H1 (cell line): ENCODE measurements at regions not wholly inside any gene's neighbourhood (a gene's known extent, or its start where the extent isn't known, plus 50 kb on each side); places are given as distances from the start of the nearest gene placed in this dataset.

Experiments used
- CTCF ChIA-PET: fragments of 300-600 bp; sonication (Branson Sonifier 250); formaldehyde crosslinking; loops from one replicate; lab custom pipeline; 2021; ENCODE audit not compliant: partially characterized antibody; lab: Charles Lee
- POLR2A ChIA-PET: fragments of 300-600 bp; sonication (Branson Sonifier 250); formaldehyde crosslinking; loops from one replicate; lab custom pipeline; 2021; ENCODE audit warnings: inconsistent platforms; ENCODE audit not compliant: partially characterized antibody; lab: Charles Lee
- DNase-seq, 2 experiments: peaks; one replicate each; pipeline versions ENCODE4 v3.0.0 to v3.0.0-alpha.2; 2010 to 2022; ENCODE audit warnings: low spot score in 2 of 2, low read depth in 1 of 2, mixed read lengths in 1 of 2
- FAIRE-seq: peaks from 2 replicates; lab custom pipeline; 2011; peaks lifted over from hg19 to GRCh38; lab: Jason Lieb, UNC
- H2AFZ ChIP-seq: 2 replicates; pipeline ENCODE4 v1.8.1; 2012; ENCODE audit warnings: low read length, inconsistent platforms
- H2AK5ac ChIP-seq: 2 replicates; pipeline ENCODE4 v1.6.1; 2013; ENCODE audit warnings: low read depth, low read length
- H2BK120ac ChIP-seq: replicated peaks from 2 replicates; pipeline ENCODE3; 2013; ENCODE audit warnings: low read depth, low read length, inconsistent platforms
- H2BK12ac ChIP-seq: 2 replicates; pipeline ENCODE4 v1.6.1; 2013; ENCODE audit warnings: low read depth, low read length
- H2BK15ac ChIP-seq: 2 replicates; pipeline ENCODE4 v1.6.1; 2013; ENCODE audit warnings: low read length
- H2BK20ac ChIP-seq: 2 replicates; pipeline ENCODE4 v1.6.1; 2013; ENCODE audit warnings: low read length
- H2BK5ac ChIP-seq: 2 replicates; pipeline ENCODE4 v1.6.1; 2013; ENCODE audit warnings: low read depth, low read length
- H3K14ac ChIP-seq: 2 replicates; pipeline ENCODE4 v1.6.1; 2013; ENCODE audit warnings: inconsistent platforms; ENCODE audit not compliant: insufficient read length
- H3K18ac ChIP-seq: 2 replicates; pipeline ENCODE4 v1.6.1; 2013; ENCODE audit warnings: low read length; ENCODE audit errors: extremely low read depth
- H3K23ac ChIP-seq: 2 replicates; pipeline ENCODE4 v1.6.1; 2013; ENCODE audit warnings: inconsistent platforms; ENCODE audit not compliant: insufficient read length
- H3K23me2 ChIP-seq: 2 replicates; pipeline ENCODE4 v1.6.1; 2013; ENCODE audit warnings: low read depth, low read length
- H3K27ac ChIP-seq: 2 replicates; pipeline ENCODE4 v1.6.1; 2011; ENCODE audit warnings: low read depth, low read length, inconsistent platforms
- H3K27me3 ChIP-seq, 4 experiments: replicated peaks in 1 of 4; 1 replicate in 1 of 4; 2 replicates in 3 of 4; pipeline versions ENCODE4 v1.6.1 to v1.8.1; 2011 to 2013; ENCODE audit warnings: low read length in 3 of 4, mild to moderate bottlenecking in 3 of 4, inconsistent platforms in 2 of 4, mixed read lengths in 2 of 4, moderate library complexity in 1 of 4; ENCODE audit not compliant: control insufficient read depth in 3 of 4, insufficient read depth in 3 of 4; ENCODE audit errors: extremely low read depth in 1 of 4
- H3K36me3 ChIP-seq, 4 experiments: 2 replicates each; pipeline versions ENCODE4 v1.6.1 to v1.8.1; 2011 to 2013; ENCODE audit warnings: mild to moderate bottlenecking in 4 of 4, low read length in 3 of 4, moderate library complexity in 2 of 4, control low read depth in 1 of 4, inconsistent platforms in 1 of 4; ENCODE audit not compliant: insufficient read depth in 4 of 4, control insufficient read depth in 2 of 4
- H3K4ac ChIP-seq: replicated peaks from 2 replicates; pipeline ENCODE3; 2013; ENCODE audit warnings: low read length, low read depth, mixed read lengths, inconsistent platforms; ENCODE audit not compliant: insufficient read length
- H3K4me1 ChIP-seq, 4 experiments: replicated peaks in 1 of 4; 1 replicate in 1 of 4; 2 replicates in 3 of 4; pipeline versions ENCODE4 v1.6.1 to v1.8.1; 2011 to 2013; ENCODE audit warnings: low read length in 3 of 4, inconsistent platforms in 2 of 4, mixed read lengths in 1 of 4; ENCODE audit not compliant: insufficient read depth in 4 of 4, control insufficient read depth in 3 of 4
- H3K4me2 ChIP-seq, 2 experiments: 2 replicates each; pipeline versions ENCODE4 v1.6.1 to v1.8.1; 2011 to 2013; ENCODE audit warnings: low read depth in 2 of 2, low read length in 2 of 2, control low read depth in 1 of 2, inconsistent platforms in 1 of 2, mild to moderate bottlenecking in 1 of 2; ENCODE audit not compliant: insufficient read depth in 1 of 2
- H3K4me3 ChIP-seq, 4 experiments: fragments of 200-600, 300-600 bp in 1 of 4; sonication (generic), shearing (Covaris generic), sonication (Bioruptor Twin) in 1 of 4; 2 replicates each; pipeline versions ENCODE4 v1.5.1 to v1.8.1; 2011 to 2016; ENCODE audit warnings: low read length in 4 of 4, low read depth in 3 of 4, control low read depth in 2 of 4, inconsistent platforms in 2 of 4, mild to moderate bottlenecking in 2 of 4, mixed read lengths in 1 of 4, moderate library complexity in 1 of 4; ENCODE audit not compliant: insufficient read depth in 2 of 4; ENCODE audit errors: extremely low read depth in 1 of 4
- H3K56ac ChIP-seq: replicated peaks from 2 replicates; pipeline ENCODE3; 2013; ENCODE audit warnings: low read depth, mild to moderate bottlenecking, mixed read lengths, low read length, inconsistent platforms; ENCODE audit not compliant: insufficient read length
- H3K79me1 ChIP-seq: 2 replicates; pipeline ENCODE4 v1.6.1; 2013; ENCODE audit warnings: low read depth, low read length, control low read depth
- H3K79me2 ChIP-seq, 2 experiments: 2 replicates each; pipeline versions ENCODE4 v1.6.1 to v1.8.1; 2012 to 2013; ENCODE audit warnings: low read length in 2 of 2, mild to moderate bottlenecking in 2 of 2, inconsistent platforms in 1 of 2; ENCODE audit not compliant: insufficient read depth in 2 of 2, control insufficient read depth in 1 of 2
- H3K9ac ChIP-seq, 4 experiments: replicated peaks in 1 of 4; 1 replicate in 1 of 4; 2 replicates in 3 of 4; pipeline versions ENCODE4 v1.6.1 to v1.8.1; 2011 to 2013; ENCODE audit warnings: low read depth in 3 of 4, low read length in 3 of 4, control low read depth in 2 of 4, mild to moderate bottlenecking in 2 of 4, moderate library complexity in 2 of 4, inconsistent platforms in 1 of 4; ENCODE audit errors: extremely low read depth in 1 of 4
- H3K9me3 ChIP-seq, 2 experiments: 2 replicates each; pipeline versions ENCODE4 v1.6.1 to v1.8.1; 2012 to 2013; ENCODE audit warnings: mild to moderate bottlenecking in 2 of 2, moderate library complexity in 2 of 2, control low read depth in 1 of 2, inconsistent platforms in 1 of 2, low read depth in 1 of 2, low read length in 1 of 2, mixed read lengths in 1 of 2; ENCODE audit not compliant: insufficient read depth in 2 of 2
- H4K20me1 ChIP-seq, 2 experiments: replicated peaks in 1 of 2; 2 replicates each; pipeline versions ENCODE3 to v1.8.1; 2011 to 2013; ENCODE audit warnings: inconsistent platforms in 2 of 2, low read length in 2 of 2, mild to moderate bottlenecking in 1 of 2; ENCODE audit not compliant: insufficient read depth in 2 of 2, control insufficient read depth in 1 of 2
- H4K5ac ChIP-seq: 2 replicates; pipeline ENCODE4 v1.6.1; 2013; ENCODE audit warnings: low read length, low read depth, mixed read lengths, inconsistent platforms; ENCODE audit not compliant: insufficient read length
- H4K8ac ChIP-seq: 2 replicates; pipeline ENCODE4 v1.8.0; 2013; ENCODE audit warnings: mild to moderate bottlenecking, moderate library complexity, low read length, inconsistent platforms; ENCODE audit not compliant: insufficient read depth; ENCODE audit errors: extremely low read depth
- H4K91ac ChIP-seq: replicated peaks from 2 replicates; pipeline ENCODE3; 2013; ENCODE audit warnings: low read length, mixed read lengths, inconsistent platforms; ENCODE audit not compliant: insufficient read length
- E2F6 ChIP-seq: IDR thresholded peaks from 2 replicates; pipeline ENCODE4 v1.6.1; 2012; ENCODE audit warnings: inconsistent platforms
- POLR2A ChIP-seq, 2 experiments: IDR thresholded peaks; 1 replicate in 1 of 2; 2 replicates in 1 of 2; pipeline ENCODE4 v1.6.1; 2011; ENCODE audit warnings: low read depth in 2 of 2, low read length in 2 of 2, mild to moderate bottlenecking in 2 of 2; ENCODE audit errors: control extremely low read depth in 1 of 2
- TAF7 ChIP-seq: optimal IDR thresholded peaks from 2 replicates; pipeline ENCODE3; 2011; ENCODE audit warnings: low read depth, mild to moderate bottlenecking, inconsistent platforms, low read length, moderate library complexity, borderline replicate concordance
- WGBS, 2 experiments: shearing (Covaris generic) in 1 of 2; methylation state at CpG; one replicate each; pipeline versions ENCODE4 v1.1.6 to v1.1.7; 2013 to 2015; ENCODE audit warnings: low lambda C conversion rate in 2 of 2, mixed read lengths in 2 of 2, inconsistent platforms in 1 of 2, low coverage in 1 of 2, missing lambda C conversion rate in 1 of 2; ENCODE audit not compliant: insufficient replicate concordance in 2 of 2, insufficient coverage in 1 of 2, insufficient read length in 1 of 2; ENCODE audit errors: extremely low coverage in 1 of 2, missing lambda C conversion rate in 1 of 2; 5-methylcytosine and 5-hydroxymethylcytosine counted together

DNA sequence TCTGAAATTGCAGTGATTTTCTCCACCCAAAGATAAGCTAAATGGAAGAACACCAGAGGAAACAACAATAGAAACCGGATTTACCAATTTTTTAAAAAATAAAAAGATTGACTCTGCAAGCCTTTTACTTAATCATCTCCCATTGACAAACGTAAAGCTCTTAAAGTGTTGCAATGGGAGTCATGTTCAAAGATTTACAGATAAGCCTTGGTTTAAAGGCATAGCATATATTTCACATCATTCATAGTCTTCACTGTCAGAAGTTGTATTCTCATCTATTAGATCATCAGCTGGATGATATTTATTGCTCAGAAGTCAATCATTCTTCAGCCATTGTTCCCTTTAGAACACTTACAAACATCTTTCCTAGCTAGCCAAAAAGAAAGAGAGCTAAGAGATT lies 397.6 kb downstream of the GBE1 start:
- Histone ChIP-seq H2AFZ (no peak overlapping the region), H3K9ac (no peak overlapping the region), H3K23ac (no peak overlapping the region), H2BK12ac (no peak overlapping the region), H4K91ac (no peak overlapping the region), H4K5ac (no peak overlapping the region), H3K4me2 (no peak overlapping the region), H4K8ac (no peak overlapping the region), H3K36me3 (no peaks in the 10 kb centered on the region), H3K4me1 (no peaks in the 10 kb centered on the region), H3K14ac (no peak overlapping the region), H3K27ac (no peak overlapping the region), H3K27me3 (no peaks in the 10 kb centered on the region), H3K79me2 (no peaks in the 10 kb centered on the region), H2AK5ac (no peak overlapping the region), H3K18ac (no peak overlapping the region), H3K4ac (no peak overlapping the region), H3K23me2 (no peaks in the 10 kb centered on the region), H2BK5ac (no peak overlapping the region), H2BK120ac (no peak overlapping the region), H2BK15ac (no peak overlapping the region), H2BK20ac (no peak overlapping the region), H3K56ac (no peak overlapping the region), H3K9me3 (no peaks in the 10 kb centered on the region), H4K20me1 (no peaks in the 10 kb centered on the region)
- POLR2A ChIA-PET = no interaction called here
- WGBS, 2 experiments = 86% methylated on average over 2 of the region's 2 CpGs; no CpG with 5 or more reads in 1 of the 2 experiments
- DNase-seq (no peak), FAIRE-seq (no peak)
- CTCF ChIA-PET = interaction anchor here (0.6 kb wide), 1 partner anchor 93 kb away, joined by 3 read pairs; no protein-coding TSS in a partner anchor
- no peak for TF ChIP-seq TAF7
- no peak for TF ChIP-seq E2F6
- no peak for TF ChIP-seq POLR2A (IDR thresholded peaks at IDR 0.05; ENCODE audit: control extremely low read depth in 1 of 2, low read depth in 2 of 2, low read length in 2 of 2)
- TF ChIP-seq, all 59 proteins: peak for 0
- Histone ChIP-seq H3K4me3 (no peak overlapping the region), H3K79me1 (no peaks in the 10 kb centered on the region)
